Loucy (cell line): ENCODE measurements at regions not wholly inside any gene's neighbourhood (a gene's known extent, or its start where the extent isn't known, plus 50 kb on each side); places are given as distances from the start of the nearest gene placed in this dataset.
"Not testable (repeated sequence)": the region's sequence is repeated elsewhere in the genome, so short reads cannot be mapped to it uniquely, and the experiment has no call there.

ENCODE experiments used
- H2AFZ ChIP-seq: fragments of 200-600 bp; sonication (generic); 2 replicates; pipeline ENCODE4 v1.6.0; 2016; ENCODE audit warnings: antibody characterized with exemption, mild to moderate bottlenecking, low read length, moderate library complexity
- H3F3A ChIP-seq: fragments of 200-600 bp; 2 replicates; pipeline ENCODE4 v1.6.0; 2016; ENCODE audit warnings: antibody characterized with exemption, low read depth, mild to moderate bottlenecking
- H3K27me3 ChIP-seq: fragments of 200-600 bp; sonication (generic); 2 replicates; pipeline ENCODE4 v1.6.1; 2014; ENCODE audit warnings: low read length, mild to moderate bottlenecking; ENCODE audit not compliant: insufficient read depth, poor library complexity, severe bottlenecking
- H3K36me3 ChIP-seq: fragments of 200-600 bp; sonication (generic); 2 replicates; pipeline ENCODE4 v1.6.1; 2016; ENCODE audit warnings: low read length; ENCODE audit not compliant: insufficient read depth
- H3K4me1 ChIP-seq: fragments of 200-600 bp; sonication (generic); 2 replicates; pipeline ENCODE4 v1.5.1; 2014; ENCODE audit warnings: low read length, mild to moderate bottlenecking; ENCODE audit not compliant: insufficient read depth, poor library complexity, severe bottlenecking
- H3K4me2 ChIP-seq: fragments of 200-600 bp; sonication (generic); 2 replicates; pipeline ENCODE4 v1.6.0; 2014; ENCODE audit warnings: antibody characterized with exemption, low read length, low read depth, mild to moderate bottlenecking; ENCODE audit not compliant: poor library complexity, severe bottlenecking
- H3K4me3 ChIP-seq: fragments of 200-600 bp; sonication (generic); 2 replicates; pipeline ENCODE4 v1.5.1; 2014; ENCODE audit warnings: low read length, mild to moderate bottlenecking, mixed read lengths; ENCODE audit not compliant: poor library complexity, severe bottlenecking
- H3K79me2 ChIP-seq: fragments of 200-600 bp; sonication (generic); 2 replicates; pipeline ENCODE4 v1.6.1; 2014; ENCODE audit warnings: low read length; ENCODE audit not compliant: insufficient read depth
- H3K9ac ChIP-seq: fragments of 200-600 bp; sonication (generic); 2 replicates; pipeline ENCODE4 v1.6.0; 2014; ENCODE audit warnings: mild to moderate bottlenecking, low read depth, low read length, moderate library complexity; ENCODE audit not compliant: poor library complexity, severe bottlenecking
- H3K9me2 ChIP-seq: fragments of 200-600 bp; sonication (generic); replicated peaks from 2 replicates; pipeline ENCODE4 v1.6.1; 2016; ENCODE audit warnings: low read depth, low read length, mixed read lengths
- H3K9me3 ChIP-seq: fragments of 200-600 bp; sonication (generic); 2 replicates; pipeline ENCODE4 v1.6.1; 2014; ENCODE audit warnings: mild to moderate bottlenecking, antibody characterized with exemption, low read length, low read depth; ENCODE audit not compliant: insufficient read depth
- H4K20me1 ChIP-seq: fragments of 200-600 bp; sonication (generic); 2 replicates; pipeline ENCODE4 v1.6.0; 2014; ENCODE audit warnings: antibody characterized with exemption, low read length, mild to moderate bottlenecking; ENCODE audit not compliant: insufficient read depth, poor library complexity, severe bottlenecking
- CTCF ChIP-seq: fragments of 200-600 bp; sonication (generic); conservative IDR thresholded peaks from 2 replicates; pipeline ENCODE4 v1.5.1; 2014; ENCODE audit warnings: mild to moderate bottlenecking, antibody characterized with exemption, low read length
- EZH2phosphoT487 ChIP-seq: fragments of 200-600 bp; IDR thresholded peaks from 2 replicates; pipeline ENCODE4 v1.6.1; 2018; ENCODE audit warnings: antibody characterized with exemption, mild to moderate bottlenecking, moderate library complexity, borderline replicate concordance

- Histone ChIP-seq H3F3A (no peaks in the 10 kb centered on the region), H3K36me3 (no peaks in the 10 kb centered on the region), H3K4me2 (no peak overlapping the region), H3K4me1 (no peaks in the 10 kb centered on the region), H3K27me3 (no peaks in the 10 kb centered on the region), H3K9me3 (no peaks in the 10 kb centered on the region), H2AFZ (no peak overlapping the region), H3K9ac (no peak overlapping the region), H4K20me1 (no peaks in the 10 kb centered on the region), H3K9me2 (no peaks in the 10 kb centered on the region), H3K4me3 (no peak overlapping the region), H3K79me2 (no peaks in the 10 kb centered on the region)
- TF ChIP-seq CTCF (no peak), EZH2phosphoT487 (no peak)
These were observed 388.4 kb upstream of the NDN start for GRCh38 chr15:24075420-24076089.

- no peaks in the 10 kb centered on the region for H3F3A ChIP-seq
- no peaks in the 10 kb centered on the region for H3K79me2 ChIP-seq
- no peaks in the 10 kb centered on the region for H4K20me1 ChIP-seq
- H3K9ac ChIP-seq = no peak overlapping the region
- no peak overlapping the region for H3K4me2 ChIP-seq
- no peak overlapping the region for H3K4me3 ChIP-seq
- no peak for TF ChIP-seq EZH2phosphoT487
- no peak for TF ChIP-seq CTCF
- H3K4me1 ChIP-seq = no peaks in the 10 kb centered on the region
- no peaks in the 10 kb centered on the region for H3K9me3 ChIP-seq
- H3K36me3 ChIP-seq = no peaks in the 10 kb centered on the region
- no peaks in the 10 kb centered on the region for H3K9me2 ChIP-seq
- H3K27me3 ChIP-seq = no peaks in the 10 kb centered on the region
- no peak overlapping the region for H2AFZ ChIP-seq
These were observed 389.1 kb upstream of the NDN start for GRCh38 chr15:24076090-24076784.

- Histone ChIP-seq H3K4me2 (no peak overlapping the region), H3K9me2 (no peaks in the 10 kb centered on the region), H2AFZ (no peak overlapping the region), H3K4me3 (no peak overlapping the region), H3K27me3 (no peaks in the 10 kb centered on the region), H3F3A (no peaks in the 10 kb centered on the region), H4K20me1 (no peaks in the 10 kb centered on the region), H3K9ac (no peak overlapping the region), H3K4me1 (no peaks in the 10 kb centered on the region), H3K36me3 (no peaks in the 10 kb centered on the region), H3K9me3 (no peaks in the 10 kb centered on the region), H3K79me2 (no peaks in the 10 kb centered on the region)
- TF ChIP-seq CTCF = no peak
- TF ChIP-seq EZH2phosphoT487 = no peak
These were observed 391.4 kb upstream of the NDN start for GRCh38 chr15:24078310-24079029.

GRCh38 chr15:24088941-24089340, 401.8 kb upstream of the NDN start:
- not testable (repeated sequence) for H3K27me3 ChIP-seq, H3K9me3 ChIP-seq, H3K4me1 ChIP-seq, H2AFZ ChIP-seq, H3F3A ChIP-seq, H3K4me2 ChIP-seq, H3K4me3 ChIP-seq, H3K36me3 ChIP-seq, H4K20me1 ChIP-seq, H3K9me2 ChIP-seq, H3K79me2 ChIP-seq, H3K9ac ChIP-seq

- H3K79me2 ChIP-seq, H3K27me3 ChIP-seq, H3K4me3 ChIP-seq, H4K20me1 ChIP-seq, H3F3A ChIP-seq, H3K9ac ChIP-seq, H3K4me1 ChIP-seq, H3K9me2 ChIP-seq, H3K9me3 ChIP-seq, H3K36me3 ChIP-seq, H2AFZ ChIP-seq, H3K4me2 ChIP-seq: not testable (repeated sequence)
These were observed 414.4 kb upstream of the NDN start for GRCh38 chr15:24101503-24101902.
